ENCODE measurements at regions not wholly inside any gene's neighbourhood (a gene's known extent, or its start where the extent isn't known, plus 50 kb on each side); places are given as distances from the start of the nearest gene placed in this dataset.

DNA sequence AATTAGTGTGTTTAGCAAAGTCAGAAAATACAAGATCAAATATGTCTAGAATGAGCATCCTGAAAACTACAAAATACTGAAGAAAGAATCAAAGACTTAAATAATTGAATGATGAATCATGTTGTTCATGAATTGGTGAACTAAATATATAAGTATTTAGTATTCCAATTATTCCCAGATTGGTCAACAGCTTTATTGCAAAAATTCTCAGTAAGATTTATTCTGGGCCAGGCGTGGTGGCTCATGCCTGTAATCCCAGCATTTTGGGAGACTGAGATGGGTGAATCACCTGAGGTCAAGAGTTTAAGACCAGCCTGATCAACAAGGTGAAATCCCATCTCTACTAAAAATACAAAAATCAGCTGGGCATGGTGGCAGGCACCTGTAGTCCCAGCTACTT, 250.0 kb upstream of the NECTIN3 start:
- no peak for TF ChIP-seq CEBPB (IDR thresholded peaks at IDR 0.05)

DNA sequence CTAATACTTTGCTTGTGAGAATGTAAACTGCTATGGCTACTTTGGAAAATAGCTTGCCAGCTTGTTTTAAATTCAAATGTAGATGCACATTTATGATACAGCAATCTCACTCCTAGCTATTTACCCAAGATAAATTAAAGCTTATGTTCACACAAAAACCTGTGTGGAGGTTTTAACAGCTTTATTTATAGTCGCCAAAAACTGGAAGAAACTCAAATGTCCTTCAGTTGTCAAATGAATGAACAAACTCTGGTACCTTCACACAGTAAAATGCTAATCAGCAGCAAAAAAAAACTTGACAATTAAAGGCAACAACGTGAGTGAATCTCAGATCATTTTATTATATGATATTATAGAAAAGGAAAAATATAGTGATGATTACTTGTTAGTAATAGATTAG, 248.6 kb upstream of the NECTIN3 start:
- TF ChIP-seq, protein P1, sequence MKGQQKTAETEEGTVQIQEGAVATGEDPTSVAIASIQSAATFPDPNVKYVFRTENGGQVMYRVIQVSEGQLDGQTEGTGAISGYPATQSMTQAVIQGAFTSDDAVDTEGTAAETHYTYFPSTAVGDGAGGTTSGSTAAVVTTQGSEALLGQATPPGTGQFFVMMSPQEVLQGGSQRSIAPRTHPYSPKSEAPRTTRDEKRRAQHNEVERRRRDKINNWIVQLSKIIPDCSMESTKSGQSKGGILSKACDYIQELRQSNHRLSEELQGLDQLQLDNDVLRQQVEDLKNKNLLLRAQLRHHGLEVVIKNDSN (IDR thresholded peaks at IDR 0.05): no peak
- TF ChIP-seq, protein P2, sequence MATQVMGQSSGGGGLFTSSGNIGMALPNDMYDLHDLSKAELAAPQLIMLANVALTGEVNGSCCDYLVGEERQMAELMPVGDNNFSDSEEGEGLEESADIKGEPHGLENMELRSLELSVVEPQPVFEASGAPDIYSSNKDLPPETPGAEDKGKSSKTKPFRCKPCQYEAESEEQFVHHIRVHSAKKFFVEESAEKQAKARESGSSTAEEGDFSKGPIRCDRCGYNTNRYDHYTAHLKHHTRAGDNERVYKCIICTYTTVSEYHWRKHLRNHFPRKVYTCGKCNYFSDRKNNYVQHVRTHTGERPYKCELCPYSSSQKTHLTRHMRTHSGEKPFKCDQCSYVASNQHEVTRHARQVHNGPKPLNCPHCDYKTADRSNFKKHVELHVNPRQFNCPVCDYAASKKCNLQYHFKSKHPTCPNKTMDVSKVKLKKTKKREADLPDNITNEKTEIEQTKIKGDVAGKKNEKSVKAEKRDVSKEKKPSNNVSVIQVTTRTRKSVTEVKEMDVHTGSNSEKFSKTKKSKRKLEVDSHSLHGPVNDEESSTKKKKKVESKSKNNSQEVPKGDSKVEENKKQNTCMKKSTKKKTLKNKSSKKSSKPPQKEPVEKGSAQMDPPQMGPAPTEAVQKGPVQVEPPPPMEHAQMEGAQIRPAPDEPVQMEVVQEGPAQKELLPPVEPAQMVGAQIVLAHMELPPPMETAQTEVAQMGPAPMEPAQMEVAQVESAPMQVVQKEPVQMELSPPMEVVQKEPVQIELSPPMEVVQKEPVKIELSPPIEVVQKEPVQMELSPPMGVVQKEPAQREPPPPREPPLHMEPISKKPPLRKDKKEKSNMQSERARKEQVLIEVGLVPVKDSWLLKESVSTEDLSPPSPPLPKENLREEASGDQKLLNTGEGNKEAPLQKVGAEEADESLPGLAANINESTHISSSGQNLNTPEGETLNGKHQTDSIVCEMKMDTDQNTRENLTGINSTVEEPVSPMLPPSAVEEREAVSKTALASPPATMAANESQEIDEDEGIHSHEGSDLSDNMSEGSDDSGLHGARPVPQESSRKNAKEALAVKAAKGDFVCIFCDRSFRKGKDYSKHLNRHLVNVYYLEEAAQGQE (IDR thresholded peaks at IDR 0.05; ENCODE audit: low read depth): no peak
- TF ChIP-seq FOXM1 (IDR thresholded peaks at IDR 0.05; ENCODE audit: borderline replicate concordance, low read depth): no peak
- TF ChIP-seq ZBTB7A (IDR thresholded peaks at IDR 0.05; ENCODE audit: low read depth): no peak
- TF ChIP-seq TEAD4 (IDR thresholded peaks at IDR 0.05): no peak
- TF ChIP-seq CREB1 (IDR thresholded peaks at IDR 0.05; ENCODE audit: low read depth): no peak
- no peak for TF ChIP-seq RAD21 (IDR thresholded peaks at IDR 0.05; ENCODE audit: low read depth)
- no peak for TF ChIP-seq TCF12 (IDR thresholded peaks at IDR 0.05; ENCODE audit: low read depth)
- TF ChIP-seq TAF1 (IDR thresholded peaks at IDR 0.05; ENCODE audit: low read depth): no peak
- TF ChIP-seq YY1 (IDR thresholded peaks at IDR 0.05; ENCODE audit: low read depth): no peak
- no peak for TF ChIP-seq NFIC (IDR thresholded peaks at IDR 0.05)
- no peak for TF ChIP-seq EGR1 (IDR thresholded peaks at IDR 0.05)
- TF ChIP-seq, protein P3, sequence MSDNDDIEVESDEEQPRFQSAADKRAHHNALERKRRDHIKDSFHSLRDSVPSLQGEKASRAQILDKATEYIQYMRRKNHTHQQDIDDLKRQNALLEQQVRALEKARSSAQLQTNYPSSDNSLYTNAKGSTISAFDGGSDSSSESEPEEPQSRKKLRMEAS (IDR thresholded peaks at IDR 0.05): no peak
- TF ChIP-seq EP300 (IDR thresholded peaks at IDR 0.05; ENCODE audit: borderline replicate concordance): no peak
- no peak for TF ChIP-seq CEBPB (IDR thresholded peaks at IDR 0.05)

DNA sequence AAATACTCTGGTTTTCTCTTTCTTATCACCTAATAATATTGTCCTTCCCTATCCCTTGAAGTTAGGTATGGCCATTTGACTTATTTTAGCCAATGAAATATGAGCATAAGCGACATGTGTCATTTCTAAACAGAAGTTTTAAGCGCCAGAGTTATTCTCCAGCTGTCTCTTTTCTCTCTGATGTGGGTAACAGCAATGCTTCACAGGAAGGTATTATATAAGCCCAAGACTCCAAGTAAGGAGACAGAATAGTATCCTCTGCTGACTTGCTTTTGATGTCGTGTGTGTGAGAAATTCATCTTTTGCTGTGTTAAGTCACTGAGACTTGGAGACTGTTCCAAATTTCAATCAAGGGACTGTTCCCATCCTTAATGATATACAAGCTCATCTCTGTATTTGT, 224.6 kb upstream of the NECTIN3 start:
- TF ChIP-seq, protein P1 (IDR thresholded peaks at IDR 0.05): no peak
- TF ChIP-seq TEAD4 (IDR thresholded peaks at IDR 0.05): no peak
- no peak for TF ChIP-seq CEBPB (IDR thresholded peaks at IDR 0.05)

DNA sequence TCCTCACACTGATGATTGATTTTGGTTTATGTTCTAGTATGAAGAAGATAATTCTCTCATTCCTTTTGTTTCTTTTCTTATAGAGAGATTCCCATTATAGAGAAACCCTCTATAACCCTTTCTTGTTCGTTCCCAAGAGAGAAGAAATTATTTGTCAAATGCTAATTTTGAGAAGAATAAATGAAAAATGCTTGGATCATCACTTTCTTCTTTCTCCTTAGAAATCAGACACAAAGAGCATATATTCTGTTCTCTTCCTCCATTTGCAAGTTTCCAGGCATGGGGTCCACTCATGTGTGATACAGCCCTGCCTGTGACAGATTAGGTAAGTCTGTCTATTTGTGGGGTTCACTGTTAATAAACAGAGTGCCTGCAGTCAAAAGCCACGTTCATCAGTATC, 222.6 kb upstream of the NECTIN3 start:
- TF ChIP-seq FOXM1 (IDR thresholded peaks at IDR 0.05; ENCODE audit: borderline replicate concordance, low read depth) (no peak), CEBPB (IDR thresholded peaks at IDR 0.05) (no peak), NFIC (IDR thresholded peaks at IDR 0.05) (no peak), YY1 (IDR thresholded peaks at IDR 0.05; ENCODE audit: low read depth) (no peak), RAD21 (IDR thresholded peaks at IDR 0.05; ENCODE audit: low read depth) (no peak), CREB1 (IDR thresholded peaks at IDR 0.05; ENCODE audit: low read depth) (no peak), EGR1 (IDR thresholded peaks at IDR 0.05) (no peak), EP300 (IDR thresholded peaks at IDR 0.05; ENCODE audit: borderline replicate concordance) (no peak), TCF12 (IDR thresholded peaks at IDR 0.05; ENCODE audit: low read depth) (no peak), ZBTB7A (IDR thresholded peaks at IDR 0.05; ENCODE audit: low read depth) (no peak), TEAD4 (IDR thresholded peaks at IDR 0.05) (no peak), TAF1 (IDR thresholded peaks at IDR 0.05; ENCODE audit: low read depth) (no peak)
- TF ChIP-seq, protein P1 (IDR thresholded peaks at IDR 0.05): no peak
- TF ChIP-seq, protein P2 (IDR thresholded peaks at IDR 0.05; ENCODE audit: low read depth): no peak
- TF ChIP-seq, protein P3 (IDR thresholded peaks at IDR 0.05): no peak

DNA sequence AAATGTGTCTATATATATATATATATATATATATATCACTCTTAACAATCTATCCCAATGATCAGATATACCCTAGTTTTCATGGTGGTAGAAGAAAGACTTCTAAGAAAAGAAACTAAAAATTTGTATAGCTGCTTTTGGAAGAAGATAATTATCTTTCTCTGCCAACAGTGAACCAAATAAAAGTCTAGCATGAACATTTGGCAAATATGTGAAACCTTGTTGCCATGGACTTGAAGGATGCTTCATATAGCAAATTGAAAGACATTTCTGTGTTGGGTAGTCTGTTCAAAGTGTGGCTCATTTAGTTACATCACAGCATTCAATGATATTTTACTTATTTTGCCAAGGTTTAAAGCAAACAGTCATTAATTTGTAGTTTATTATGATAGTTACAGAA, 219.9 kb upstream of the NECTIN3 start:
- TF ChIP-seq, protein P1 (IDR thresholded peaks at IDR 0.05): no peak
- no peak for TF ChIP-seq TAF1 (IDR thresholded peaks at IDR 0.05; ENCODE audit: low read depth)
- no peak for TF ChIP-seq EP300 (IDR thresholded peaks at IDR 0.05; ENCODE audit: borderline replicate concordance)
- TF ChIP-seq FOXM1 (IDR thresholded peaks at IDR 0.05; ENCODE audit: borderline replicate concordance, low read depth): no peak
- TF ChIP-seq EGR1 (IDR thresholded peaks at IDR 0.05): no peak
- TF ChIP-seq CREB1 (IDR thresholded peaks at IDR 0.05; ENCODE audit: low read depth): no peak

DNA sequence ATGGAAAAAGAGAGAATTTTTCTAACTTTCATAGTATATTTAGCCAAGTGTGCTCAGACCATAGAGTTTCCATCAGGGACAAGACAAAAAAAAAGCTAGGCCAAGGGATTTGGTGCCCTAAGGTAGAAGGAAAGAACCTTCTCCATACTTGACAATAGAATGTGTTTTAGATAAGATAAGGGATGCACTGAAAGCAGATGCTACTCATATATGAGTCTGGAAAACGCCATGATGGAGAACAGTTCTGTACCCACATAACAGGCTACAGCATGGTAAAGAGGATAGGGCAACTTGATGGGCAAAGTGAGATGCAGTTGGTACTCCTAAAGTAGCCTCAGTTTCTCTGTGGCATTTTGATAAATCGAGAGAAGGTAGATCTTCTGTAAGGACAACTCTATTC, 216.4 kb upstream of the NECTIN3 start:
- TF ChIP-seq ZBTB7A (IDR thresholded peaks at IDR 0.05; ENCODE audit: low read depth): no peak
- TF ChIP-seq, protein P2 (IDR thresholded peaks at IDR 0.05; ENCODE audit: low read depth): no peak
- TF ChIP-seq, protein P1 (IDR thresholded peaks at IDR 0.05): no peak
- no peak for TF ChIP-seq EP300 (IDR thresholded peaks at IDR 0.05; ENCODE audit: borderline replicate concordance)
- TF ChIP-seq, protein P3 (IDR thresholded peaks at IDR 0.05): no peak
- TF ChIP-seq CEBPB (IDR thresholded peaks at IDR 0.05): no peak
- TF ChIP-seq FOXM1 (IDR thresholded peaks at IDR 0.05; ENCODE audit: borderline replicate concordance, low read depth): no peak
- TF ChIP-seq RAD21 (IDR thresholded peaks at IDR 0.05; ENCODE audit: low read depth): no peak
- TF ChIP-seq TAF1 (IDR thresholded peaks at IDR 0.05; ENCODE audit: low read depth): no peak
- no peak for TF ChIP-seq TCF12 (IDR thresholded peaks at IDR 0.05; ENCODE audit: low read depth)

All from Ishikawa (cell line).